PC-9 (cell line): ENCODE measurements at regions not wholly inside any gene's neighbourhood (a gene's known extent, or its start where the extent isn't known, plus 50 kb on each side); places are given as distances from the start of the nearest gene placed in this dataset.
A peak's percentile ranks its signal among the peaks of the same experiment; 100 is the strongest.

ENCODE experiments used
- BruUV-seq: library from RNA; stranded (reverse); fragments of 400-500 nt; replicated peaks from 2 replicates; lab custom pipeline; 2021; lab: Mats Ljungman, UMichigan
- CTCF ChIA-PET: fragments of 300-600 bp; sonication (Branson Sonifier 250); formaldehyde crosslinking; loops from one replicate; lab custom pipeline; 2022; ENCODE audit warnings: antibody characterized with exemption; lab: Charles Lee
- POLR2A ChIA-PET: fragments of 300-600 bp; sonication (Branson Sonifier 250); formaldehyde crosslinking; loops from one replicate; lab custom pipeline; 2022; ENCODE audit warnings: antibody characterized with exemption; ENCODE audit not compliant: unreplicated experiment; lab: Charles Lee
- DNase-seq, 2 experiments: peaks; one replicate each; pipeline versions ENCODE4 v3.0.0 to v3.0.0-alpha.2; 2015 to 2022; ENCODE audit warnings: mixed read lengths in 1 of 2
- H2AFZ ChIP-seq: fragments of 200-600 bp; sonication (generic); 2 replicates; pipeline ENCODE4 v1.8.1; 2017; ENCODE audit warnings: antibody characterized with exemption
- H3F3A ChIP-seq: fragments of 200-600 bp; sonication (generic); 2 replicates; pipeline ENCODE4 v1.8.1; 2017; ENCODE audit warnings: antibody characterized with exemption, mild to moderate bottlenecking, low read depth; ENCODE audit not compliant: insufficient read depth
- H3K27ac ChIP-seq: fragments of 200-600 bp; sonication (generic); 2 replicates; pipeline ENCODE4 v1.6.1; 2016; ENCODE audit warnings: mixed run types
- H3K27me3 ChIP-seq: fragments of 200-600 bp; sonication (generic); 2 replicates; pipeline ENCODE4 v1.6.1; 2016; ENCODE audit warnings: low read depth, mixed run types; ENCODE audit not compliant: insufficient read depth
- H3K36me3 ChIP-seq: fragments of 200-600 bp; sonication (generic); 2 replicates; pipeline ENCODE4 v1.6.1; 2016; ENCODE audit warnings: low read depth, mixed run types
- H3K4me1 ChIP-seq: fragments of 200-600 bp; sonication (generic); replicated peaks from 2 replicates; pipeline ENCODE4 v1.6.1; 2016; ENCODE audit warnings: mixed run types; ENCODE audit not compliant: insufficient read depth
- H3K4me2 ChIP-seq: fragments of 200-600 bp; sonication (generic); 2 replicates; pipeline ENCODE4 v1.6.1; 2017; ENCODE audit warnings: mixed run types
- H3K4me3 ChIP-seq: fragments of 200-600 bp; sonication (generic); 2 replicates; pipeline ENCODE4 v1.6.1; 2016; ENCODE audit warnings: mixed run types
- H3K79me2 ChIP-seq: fragments of 200-600 bp; sonication (generic); 2 replicates; pipeline ENCODE4 v1.6.1; 2017; ENCODE audit warnings: low read depth, mixed run types
- H3K9me2 ChIP-seq: fragments of 200-600 bp; sonication (generic); 2 replicates; pipeline ENCODE4 v1.8.1; 2017; ENCODE audit warnings: mild to moderate bottlenecking; ENCODE audit not compliant: insufficient read depth
- H3K9me3 ChIP-seq: fragments of 200-600 bp; sonication (generic); 2 replicates; pipeline ENCODE4 v1.8.1; 2016; ENCODE audit warnings: low read depth; ENCODE audit not compliant: insufficient read depth
- H4K20me1 ChIP-seq: fragments of 200-600 bp; sonication (generic); 2 replicates; pipeline ENCODE4 v1.8.1; 2017; ENCODE audit not compliant: insufficient read depth
- EZH2 ChIP-seq: fragments of 200-600 bp; sonication (generic); IDR thresholded peaks from 2 replicates; pipeline ENCODE4 v1.8.0; 2017; ENCODE audit warnings: antibody characterized with exemption, low read depth
- intact Hi-C: fragments of 100-400 bp; cut with micrococcal nuclease; formaldehyde crosslinking; loops from one replicate; pipeline ENCODE4 v1.10.0; 2022; ENCODE audit not compliant: unreplicated experiment
- TF ChIP-seq, protein P1 (sequence below): fragments of 200-600 bp; sonication (generic); conservative IDR thresholded peaks from 2 replicates; pipeline ENCODE4 v1.6.1; 2017; ENCODE audit warnings: mixed run types, antibody characterized with exemption, mild to moderate bottlenecking, moderate library complexity

DNA sequence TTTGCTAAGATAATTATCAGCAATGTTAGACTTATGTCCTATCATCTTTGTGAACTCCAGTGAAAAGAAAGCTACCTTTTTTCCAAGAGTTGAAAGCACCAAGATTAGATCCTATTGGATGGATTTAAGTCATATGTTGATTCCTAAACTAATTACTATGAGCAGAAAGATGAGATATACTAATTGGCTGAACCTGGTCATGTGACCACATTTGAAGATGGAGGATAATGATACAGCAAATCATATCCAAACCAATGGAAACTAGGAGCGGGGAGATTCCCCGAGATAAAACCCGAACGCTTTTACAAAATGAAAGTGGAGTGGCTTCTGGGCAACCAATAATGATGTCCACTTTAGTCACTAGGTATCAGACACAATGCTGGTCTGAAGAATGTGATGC is 1060.2 kb upstream of the EEF2KMT start:
- Histone ChIP-seq H2AFZ (no peak overlapping the region), H3K27ac (no peak overlapping the region), H3K27me3 (peaks cover 10% of the 10 kb centered on the region; the same call in 1 of the 2 replicates), H3K4me3 (no peak overlapping the region), H3K4me2 (peak overlapping the region; percentile 34), H4K20me1 (no peaks in the 10 kb centered on the region), H3K79me2 (no peaks in the 10 kb centered on the region), H3K9me3 (no peaks in the 10 kb centered on the region), H3K9me2 (no peaks in the 10 kb centered on the region), H3F3A (no peaks in the 10 kb centered on the region), H3K4me1 (no peaks in the 10 kb centered on the region), H3K36me3 (no peaks in the 10 kb centered on the region)
- POLR2A ChIA-PET: no interaction called here
- DNase-seq: no peak
- TF ChIP-seq, protein P1, sequence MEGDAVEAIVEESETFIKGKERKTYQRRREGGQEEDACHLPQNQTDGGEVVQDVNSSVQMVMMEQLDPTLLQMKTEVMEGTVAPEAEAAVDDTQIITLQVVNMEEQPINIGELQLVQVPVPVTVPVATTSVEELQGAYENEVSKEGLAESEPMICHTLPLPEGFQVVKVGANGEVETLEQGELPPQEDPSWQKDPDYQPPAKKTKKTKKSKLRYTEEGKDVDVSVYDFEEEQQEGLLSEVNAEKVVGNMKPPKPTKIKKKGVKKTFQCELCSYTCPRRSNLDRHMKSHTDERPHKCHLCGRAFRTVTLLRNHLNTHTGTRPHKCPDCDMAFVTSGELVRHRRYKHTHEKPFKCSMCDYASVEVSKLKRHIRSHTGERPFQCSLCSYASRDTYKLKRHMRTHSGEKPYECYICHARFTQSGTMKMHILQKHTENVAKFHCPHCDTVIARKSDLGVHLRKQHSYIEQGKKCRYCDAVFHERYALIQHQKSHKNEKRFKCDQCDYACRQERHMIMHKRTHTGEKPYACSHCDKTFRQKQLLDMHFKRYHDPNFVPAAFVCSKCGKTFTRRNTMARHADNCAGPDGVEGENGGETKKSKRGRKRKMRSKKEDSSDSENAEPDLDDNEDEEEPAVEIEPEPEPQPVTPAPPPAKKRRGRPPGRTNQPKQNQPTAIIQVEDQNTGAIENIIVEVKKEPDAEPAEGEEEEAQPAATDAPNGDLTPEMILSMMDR: no peak
- no peak for TF ChIP-seq EZH2
- CTCF ChIA-PET: no interaction called here
- BruUV-seq: no TSS peak
- intact Hi-C loops: no loop called here

DNA sequence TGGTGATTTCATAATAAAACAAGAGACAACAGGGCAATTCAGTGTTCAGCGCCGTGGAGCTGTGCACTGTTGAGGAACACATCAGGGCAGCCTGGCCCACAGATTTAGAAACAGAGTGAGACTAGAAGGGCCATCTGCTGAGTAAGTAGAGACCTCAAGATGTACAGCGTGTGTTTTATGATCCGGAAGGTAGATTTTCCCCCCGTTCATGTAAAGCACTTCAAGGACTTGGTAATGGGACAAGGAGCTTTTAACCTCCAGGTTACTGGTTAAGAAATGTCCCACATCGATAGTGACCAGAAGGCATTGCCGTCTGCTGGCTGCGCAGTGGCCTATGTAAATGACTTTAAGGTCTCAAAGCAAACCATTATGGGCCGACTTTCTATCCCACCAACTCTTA is 1057.7 kb upstream of the EEF2KMT start:
- Histone ChIP-seq H3K36me3 (no peaks in the 10 kb centered on the region), H3K4me2 (no peak overlapping the region), H3K4me3 (no peak overlapping the region), H2AFZ (no peak overlapping the region), H3K27ac (no peak overlapping the region), H3K4me1 (no peaks in the 10 kb centered on the region), H3K9me2 (no peaks in the 10 kb centered on the region), H3K27me3 (peaks cover 14% of the 10 kb centered on the region; the same call in 1 of the 2 replicates), H4K20me1 (no peaks in the 10 kb centered on the region), H3K9me3 (no peaks in the 10 kb centered on the region), H3F3A (no peaks in the 10 kb centered on the region), H3K79me2 (no peaks in the 10 kb centered on the region)
- TF ChIP-seq, protein P1: no peak
- ChIA-PET POLR2A (no interaction called here), CTCF (no interaction called here)
- no TSS peak for BruUV-seq
- intact Hi-C loops: no loop called here
- no peak for DNase-seq

DNA sequence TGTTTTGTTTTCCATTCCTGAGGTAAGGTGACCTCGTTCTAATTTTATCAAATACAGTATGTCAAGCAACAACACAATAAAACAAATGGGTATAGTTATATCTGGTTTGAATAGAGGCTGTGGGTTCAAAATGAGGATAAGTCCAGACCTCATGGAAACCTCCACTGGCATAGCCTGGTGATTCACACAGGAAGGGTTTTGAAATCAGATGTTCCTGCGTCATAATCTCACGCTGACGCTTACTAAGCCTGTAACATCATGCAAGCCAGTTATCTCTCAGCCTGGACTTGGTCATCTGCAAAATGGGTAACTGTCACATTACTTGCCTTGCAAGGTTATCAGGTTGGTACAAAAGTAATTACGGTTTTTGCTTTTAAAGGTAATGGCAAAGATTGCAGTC is 1056.3 kb upstream of the EEF2KMT start:
- H4K20me1 ChIP-seq: no peaks in the 10 kb centered on the region
- TF ChIP-seq, protein P1: no peak
- TF ChIP-seq EZH2: no peak
- no peaks in the 10 kb centered on the region for H3K36me3 ChIP-seq
- H3F3A ChIP-seq: no peaks in the 10 kb centered on the region
- ChIA-PET CTCF (no interaction called here), POLR2A (no interaction called here)
- H3K4me2 ChIP-seq: no peak overlapping the region
- no peaks in the 10 kb centered on the region for H3K4me1 ChIP-seq
- intact Hi-C loops: no loop called here
- H3K9me2 ChIP-seq: no peaks in the 10 kb centered on the region
- H3K79me2 ChIP-seq: no peaks in the 10 kb centered on the region
- DNase-seq: no peak
- no peak overlapping the region for H3K27ac ChIP-seq
- no peak overlapping the region for H3K4me3 ChIP-seq
- H3K9me3 ChIP-seq: no peaks in the 10 kb centered on the region
- H2AFZ ChIP-seq: no peak overlapping the region
- BruUV-seq: no TSS peak
- peaks cover 18% of the 10 kb centered on the region for H3K27me3 ChIP-seq
